ENCODE measurements at regions not wholly inside any gene's neighbourhood (a gene's known extent, or its start where the extent isn't known, plus 50 kb on each side); places are given as distances from the start of the nearest gene placed in this dataset.

DNA sequence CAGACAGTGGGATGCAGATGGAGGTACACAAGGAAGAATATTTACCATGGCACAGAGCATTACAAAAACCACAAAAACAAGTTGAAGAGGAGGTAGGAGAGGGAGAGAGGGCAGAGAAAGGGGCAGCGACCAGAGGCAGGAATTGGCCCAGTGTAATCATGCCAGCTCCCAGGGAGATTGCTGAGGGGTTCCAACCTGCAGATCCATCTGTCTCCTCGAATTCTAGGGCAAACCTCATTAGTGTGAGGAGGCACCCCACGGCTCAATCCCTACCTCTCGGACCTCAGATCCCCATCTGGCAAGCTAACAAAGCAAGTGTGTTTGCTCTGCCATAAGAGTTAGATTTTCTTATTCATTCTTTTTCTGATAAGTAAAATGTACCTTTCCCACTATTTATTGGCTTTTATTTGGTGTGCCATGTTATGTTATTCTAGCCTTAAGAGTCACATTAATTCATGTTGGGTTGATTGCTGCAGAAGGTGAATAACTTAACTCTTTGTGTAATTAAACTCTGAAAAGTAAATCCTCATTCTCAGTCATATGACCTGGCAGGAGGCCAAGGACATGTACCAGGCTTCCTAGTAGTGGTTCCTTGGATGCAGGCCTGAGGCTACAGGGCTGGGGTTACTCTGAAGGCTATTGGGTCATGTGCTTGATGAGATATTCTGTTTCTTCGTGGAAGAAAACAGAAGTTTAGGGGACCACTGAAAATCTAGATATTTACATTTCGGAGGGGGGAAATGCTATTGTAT lies 315.2 kb upstream of the ATP10B start:
- Mint-ChIP-seq H3K9me3 (no peaks in the 10 kb centered on the region), H3K36me3 (ENCODE audit: low read depth) (no peaks in the 10 kb centered on the region), H3K27me3 (ENCODE audit: insufficient read depth) (no peaks in the 10 kb centered on the region), H3K4me1 (ENCODE audit: low read depth) (no peaks in the 10 kb centered on the region), H3K27ac (no peak overlapping the region), H3K4me3 (no peak overlapping the region)
- DNase-seq (ENCODE audit: low spot score) = no peak
- intact Hi-C loops (cut with micrococcal nuclease) = no loop called here

DNA sequence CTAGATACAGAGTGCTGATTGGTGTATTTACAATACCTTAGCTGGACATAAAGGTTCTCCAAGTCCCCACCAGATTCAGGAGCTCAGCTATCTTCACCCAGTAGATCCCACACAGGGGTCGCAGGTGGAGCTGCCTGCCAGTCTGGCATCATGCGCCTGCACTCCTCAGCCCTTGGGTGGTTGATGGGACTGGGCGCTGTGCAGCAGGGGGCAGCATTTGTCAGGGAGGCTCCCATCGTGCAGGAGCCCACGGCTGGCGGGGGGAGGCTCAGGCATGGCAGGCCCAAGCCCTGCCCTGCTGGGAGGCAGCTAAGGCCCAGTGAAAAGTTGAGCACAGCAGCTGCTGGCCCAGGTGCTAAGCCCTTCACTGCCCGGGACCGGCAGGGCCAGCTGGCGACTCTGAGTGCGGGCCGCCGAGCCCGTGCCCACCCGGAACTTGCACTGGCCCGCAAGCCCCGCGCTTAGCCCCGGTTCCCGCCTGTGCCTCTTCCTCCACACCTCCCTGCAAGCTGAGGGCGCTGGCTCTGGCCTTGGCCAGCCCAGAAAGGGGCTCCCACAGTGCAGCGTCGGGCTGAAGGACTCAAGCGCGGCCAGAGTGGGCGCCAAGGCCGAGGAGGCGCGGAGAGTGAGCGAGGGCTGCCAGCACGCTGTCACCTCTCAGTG lies 314.1 kb upstream of the ATP10B start:
- no peaks in the 10 kb centered on the region for H3K27me3 Mint-ChIP-seq (ENCODE audit: insufficient read depth)
- no peak overlapping the region for H3K27ac Mint-ChIP-seq
- intact Hi-C loops (cut with micrococcal nuclease) = no loop called here
- no peaks in the 10 kb centered on the region for H3K36me3 Mint-ChIP-seq (ENCODE audit: low read depth)
- no peak overlapping the region for H3K4me3 Mint-ChIP-seq
- no peak for DNase-seq (ENCODE audit: low spot score)
- no peaks in the 10 kb centered on the region for H3K9me3 Mint-ChIP-seq
- no peaks in the 10 kb centered on the region for H3K4me1 Mint-ChIP-seq (ENCODE audit: low read depth)

DNA sequence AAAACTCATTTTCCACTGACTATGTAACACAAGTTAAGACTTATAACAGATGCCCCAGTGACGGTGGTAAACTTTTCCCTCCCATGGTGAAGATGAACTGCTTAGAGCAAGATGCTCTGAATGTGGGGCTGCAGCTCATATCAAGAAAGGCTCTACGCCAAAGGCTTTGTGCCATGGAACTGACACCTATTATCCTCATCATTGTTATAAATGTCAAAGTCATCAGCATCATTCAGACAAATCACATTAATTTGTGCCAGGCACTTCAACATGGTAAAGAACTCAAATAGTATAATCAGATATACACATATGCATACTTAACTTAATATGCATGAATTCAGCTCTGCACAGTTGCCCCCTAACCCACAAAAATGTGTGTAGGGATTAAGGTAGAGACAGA lies 305.9 kb upstream of the ATP10B start:
- Mint-ChIP-seq H3K9me3 (peaks cover 4% of the 10 kb centered on the region), H3K36me3 (ENCODE audit: low read depth) (no peaks in the 10 kb centered on the region), H3K4me3 (no peak overlapping the region), H3K27me3 (ENCODE audit: insufficient read depth) (no peaks in the 10 kb centered on the region), H3K4me1 (ENCODE audit: low read depth) (no peaks in the 10 kb centered on the region), H3K27ac (no peak overlapping the region)
- intact Hi-C loops (cut with micrococcal nuclease) = no loop called here
- DNase-seq (ENCODE audit: low spot score) = no peak

DNA sequence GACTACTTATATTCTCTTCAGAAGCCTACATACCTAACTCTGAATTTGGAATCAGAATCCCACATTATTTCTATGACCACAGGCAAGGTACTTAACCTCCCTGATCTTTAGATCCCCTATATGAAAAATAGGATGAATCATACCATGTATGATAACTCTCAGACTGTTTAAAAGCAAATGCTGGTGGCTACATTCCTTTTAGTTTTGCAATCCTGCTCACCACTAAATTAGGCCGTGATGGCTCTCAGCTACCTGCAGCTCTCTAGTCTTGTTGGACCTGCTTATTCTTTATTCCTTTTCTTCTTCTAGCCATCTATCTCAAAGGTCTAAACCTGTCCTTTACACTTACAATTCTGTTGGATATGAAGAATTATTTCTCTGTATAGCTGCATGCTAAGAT lies 303.4 kb upstream of the ATP10B start:
- Mint-ChIP-seq H3K27ac (no peak overlapping the region), H3K9me3 (peaks cover 4% of the 10 kb centered on the region), H3K4me3 (no peak overlapping the region), H3K36me3 (ENCODE audit: low read depth) (no peaks in the 10 kb centered on the region), H3K27me3 (ENCODE audit: insufficient read depth) (no peaks in the 10 kb centered on the region), H3K4me1 (ENCODE audit: low read depth) (no peaks in the 10 kb centered on the region)
- intact Hi-C loops (cut with micrococcal nuclease) = no loop called here
- DNase-seq (ENCODE audit: low spot score) = no peak

DNA sequence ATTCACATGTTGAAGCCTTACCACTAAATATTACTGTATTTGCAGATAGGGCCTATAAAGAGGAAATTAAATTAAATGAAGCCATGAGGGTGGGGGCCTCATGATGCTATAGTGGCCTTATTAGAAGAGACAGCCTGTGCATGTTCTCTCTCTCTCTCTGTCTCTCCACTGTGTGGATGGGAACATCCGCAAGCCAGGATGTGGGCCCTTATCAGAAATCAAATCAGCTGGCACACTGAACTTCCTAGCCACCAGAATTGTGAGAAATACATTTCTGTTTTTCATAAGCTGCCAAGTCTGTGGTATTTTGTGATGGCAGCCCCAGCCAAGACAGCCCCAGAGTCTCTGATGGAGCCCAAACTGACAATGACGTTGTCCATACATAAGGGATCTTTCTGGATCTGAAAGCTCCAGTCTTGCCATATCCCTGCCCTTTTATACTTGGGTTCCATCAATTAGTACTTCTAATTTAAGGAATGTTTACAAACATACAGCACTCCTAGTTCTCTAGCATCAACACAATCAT lies 300.5 kb upstream of the ATP10B start:
- H3K27me3 Mint-ChIP-seq (ENCODE audit: insufficient read depth) = no peaks in the 10 kb centered on the region
- H3K4me3 Mint-ChIP-seq = no peak overlapping the region
- no peaks in the 10 kb centered on the region for H3K4me1 Mint-ChIP-seq (ENCODE audit: low read depth)
- no peak overlapping the region for H3K27ac Mint-ChIP-seq
- intact Hi-C loops (cut with micrococcal nuclease) = no loop called here
- H3K9me3 Mint-ChIP-seq = no peaks in the 10 kb centered on the region
- H3K36me3 Mint-ChIP-seq (ENCODE audit: low read depth) = no peaks in the 10 kb centered on the region
- no peak for DNase-seq (ENCODE audit: low spot score)

DNA sequence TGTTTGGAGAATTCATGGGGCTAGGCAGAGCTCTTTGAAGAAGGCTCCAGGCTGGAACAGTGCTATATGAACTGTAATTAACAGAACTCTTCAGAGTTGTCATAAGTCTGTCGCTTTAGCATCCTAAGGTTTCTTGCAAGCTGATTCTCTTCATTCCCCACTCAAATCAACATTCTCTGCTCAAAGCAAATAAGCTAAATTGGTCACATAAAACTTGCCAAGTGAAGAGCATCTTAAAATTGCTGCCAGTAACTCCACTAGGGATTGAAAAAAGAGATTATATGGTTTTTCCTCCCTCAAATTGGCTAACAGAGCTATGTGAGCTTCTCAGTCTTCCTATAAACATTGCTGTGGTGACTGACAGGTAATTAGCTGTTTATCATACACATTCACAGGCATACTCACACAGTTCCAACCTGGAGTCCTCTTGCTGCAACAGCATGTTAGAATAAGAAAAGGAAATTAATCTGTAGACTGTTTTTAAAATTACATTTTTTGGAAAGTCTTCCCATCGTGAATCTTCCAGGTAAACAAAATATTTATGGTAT lies 298.5 kb upstream of the ATP10B start:
- H3K27me3 Mint-ChIP-seq (ENCODE audit: insufficient read depth) = no peaks in the 10 kb centered on the region
- H3K4me1 Mint-ChIP-seq (ENCODE audit: low read depth) = no peaks in the 10 kb centered on the region
- DNase-seq (ENCODE audit: low spot score) = no peak
- no peaks in the 10 kb centered on the region for H3K9me3 Mint-ChIP-seq
- intact Hi-C loops (cut with micrococcal nuclease) = no loop called here
- no peak overlapping the region for H3K4me3 Mint-ChIP-seq
- no peak overlapping the region for H3K27ac Mint-ChIP-seq
- H3K36me3 Mint-ChIP-seq (ENCODE audit: low read depth) = no peaks in the 10 kb centered on the region

DNA sequence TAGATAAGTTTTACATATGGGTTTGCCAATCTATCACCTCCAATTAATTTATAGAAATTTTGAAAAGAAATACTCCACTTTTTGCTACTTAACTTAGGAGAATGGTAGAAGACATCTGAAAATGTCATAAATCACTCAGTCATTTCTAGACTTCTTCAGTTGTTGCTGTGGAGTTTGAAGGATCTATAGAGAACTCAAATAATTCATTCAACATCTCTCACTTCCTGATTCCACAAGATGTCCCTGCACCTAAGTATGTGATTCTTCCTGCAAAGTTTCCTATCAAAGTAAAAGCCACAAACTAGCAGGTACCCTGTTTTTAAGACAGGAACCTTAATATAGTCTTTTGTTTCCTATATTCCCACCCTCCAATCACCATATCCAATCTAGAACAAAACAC lies 297.1 kb upstream of the ATP10B start:
- H3K27ac Mint-ChIP-seq = no peak overlapping the region
- H3K9me3 Mint-ChIP-seq = no peaks in the 10 kb centered on the region
- no peak for DNase-seq (ENCODE audit: low spot score)
- no peaks in the 10 kb centered on the region for H3K36me3 Mint-ChIP-seq (ENCODE audit: low read depth)
- no peaks in the 10 kb centered on the region for H3K27me3 Mint-ChIP-seq (ENCODE audit: insufficient read depth)
- intact Hi-C loops (cut with micrococcal nuclease) = no loop called here
- H3K4me1 Mint-ChIP-seq (ENCODE audit: low read depth) = no peaks in the 10 kb centered on the region
- no peak overlapping the region for H3K4me3 Mint-ChIP-seq

DNA sequence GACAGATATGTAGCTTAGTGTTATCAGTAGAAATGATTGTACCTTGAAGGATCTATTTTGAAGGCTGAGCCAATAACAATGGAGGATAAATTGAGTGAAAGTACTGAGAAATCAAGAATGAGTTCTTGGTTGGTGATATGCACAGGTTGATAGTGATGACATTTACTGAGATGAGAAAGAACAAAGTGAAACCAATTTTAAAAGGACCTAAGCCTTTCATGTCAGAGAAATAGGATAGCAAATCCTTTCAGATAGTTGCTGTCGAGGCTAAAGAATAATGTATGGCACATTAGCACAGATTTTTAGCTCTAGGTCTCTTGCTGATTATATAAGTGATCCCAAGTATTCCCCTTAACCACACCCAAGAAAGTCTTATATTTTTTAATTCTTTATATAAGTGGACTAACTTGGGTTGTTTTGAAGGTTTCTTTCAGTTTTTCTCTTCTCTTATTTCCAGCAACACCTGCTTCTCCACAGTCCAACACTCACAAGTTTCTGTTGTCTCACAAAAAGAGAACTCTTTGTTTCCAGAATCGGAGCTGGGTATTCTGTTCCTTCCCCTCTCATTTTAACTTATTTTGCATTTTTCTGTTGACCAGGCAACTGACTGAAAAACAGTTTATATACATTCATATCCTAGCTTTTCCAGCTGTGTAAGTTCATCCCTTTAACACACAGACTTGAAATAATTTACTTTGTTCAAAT lies 286.9 kb upstream of the ATP10B start:
- Mint-ChIP-seq H3K36me3 (ENCODE audit: low read depth) (no peaks in the 10 kb centered on the region), H3K4me1 (ENCODE audit: low read depth) (no peaks in the 10 kb centered on the region), H3K4me3 (no peak overlapping the region), H3K9me3 (peaks cover 6% of the 10 kb centered on the region), H3K27ac (no peak overlapping the region), H3K27me3 (ENCODE audit: insufficient read depth) (no peaks in the 10 kb centered on the region)
- intact Hi-C loops (cut with micrococcal nuclease) = no loop called here
- DNase-seq (ENCODE audit: low spot score) = no peak

DNA sequence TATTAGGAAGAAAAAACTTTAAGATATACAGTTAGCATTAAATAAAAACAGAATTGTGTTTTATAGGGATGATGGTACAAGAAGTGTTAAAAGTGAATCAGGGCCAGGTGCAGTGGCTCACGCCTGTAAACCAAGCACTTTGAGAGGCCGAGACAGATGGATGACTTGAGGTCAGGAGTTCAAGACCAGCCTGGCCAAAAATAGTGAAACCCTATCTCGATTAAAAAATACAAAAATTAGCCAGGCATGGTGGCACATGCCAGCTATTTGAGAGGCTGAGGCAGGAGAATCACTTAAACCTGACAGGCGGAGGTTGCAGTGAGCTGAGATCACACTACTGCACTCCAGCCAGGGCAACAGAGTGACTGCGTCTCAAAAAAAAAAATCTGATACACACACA lies 282.9 kb upstream of the ATP10B start:
- Mint-ChIP-seq H3K27me3 (ENCODE audit: insufficient read depth) (no peaks in the 10 kb centered on the region), H3K36me3 (ENCODE audit: low read depth) (no peaks in the 10 kb centered on the region), H3K4me3 (no peak overlapping the region), H3K4me1 (ENCODE audit: low read depth) (no peaks in the 10 kb centered on the region), H3K9me3 (no peaks in the 10 kb centered on the region), H3K27ac (no peak overlapping the region)
- no peak for DNase-seq (ENCODE audit: low spot score)
- intact Hi-C loops (cut with micrococcal nuclease) = no loop called here

DNA sequence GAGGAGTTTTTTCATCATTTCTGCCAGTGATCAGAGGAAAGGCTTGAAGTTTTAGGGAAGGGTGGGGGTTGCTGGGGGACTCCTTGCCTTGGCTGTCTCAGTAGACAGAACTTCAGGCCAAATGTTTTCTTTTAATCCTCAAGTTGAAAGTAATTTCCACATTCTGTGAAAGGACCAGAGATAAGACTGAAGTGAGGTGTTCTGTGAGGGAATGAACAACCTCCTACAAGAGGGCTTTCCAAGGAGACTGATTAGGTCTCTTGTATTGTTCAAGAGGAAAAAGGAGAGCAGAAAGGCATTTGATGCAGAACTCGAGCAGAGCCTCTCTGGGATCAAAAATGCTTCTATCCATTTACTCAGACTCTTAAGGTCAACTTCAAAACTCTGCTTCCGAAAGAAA lies 282.1 kb upstream of the ATP10B start:
- DNase-seq (ENCODE audit: low spot score) = no peak
- Mint-ChIP-seq H3K27ac (no peak overlapping the region), H3K4me1 (ENCODE audit: low read depth) (no peaks in the 10 kb centered on the region), H3K4me3 (no peak overlapping the region), H3K36me3 (ENCODE audit: low read depth) (no peaks in the 10 kb centered on the region), H3K9me3 (no peaks in the 10 kb centered on the region), H3K27me3 (ENCODE audit: insufficient read depth) (no peaks in the 10 kb centered on the region)
- intact Hi-C loops (cut with micrococcal nuclease) = no loop called here

DNA sequence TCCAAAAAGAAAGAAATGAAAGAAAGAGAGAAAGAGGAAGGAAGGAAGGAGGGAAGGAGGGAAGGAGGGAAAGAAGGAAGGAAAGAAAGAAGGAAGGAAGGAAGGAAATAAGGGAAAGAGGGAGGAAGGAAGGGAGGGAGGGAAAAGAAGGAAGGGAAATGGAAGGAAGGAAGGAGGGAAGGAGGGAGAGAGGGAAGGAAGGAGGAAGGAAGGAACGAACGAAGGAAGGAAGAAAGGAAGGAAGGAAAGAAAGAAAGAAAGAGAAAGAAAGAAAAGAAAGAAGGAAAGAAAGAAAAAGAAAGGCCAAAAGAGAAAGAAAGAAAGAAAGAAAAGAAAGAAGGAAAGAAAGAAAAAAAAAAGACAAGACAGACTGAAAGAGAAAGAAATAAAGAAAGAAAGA lies 263.9 kb upstream of the ATP10B start:
- Mint-ChIP-seq H3K4me3 (no peak overlapping the region), H3K27ac (no peak overlapping the region), H3K9me3 (no peaks in the 10 kb centered on the region), H3K36me3 (ENCODE audit: low read depth) (no peaks in the 10 kb centered on the region), H3K4me1 (ENCODE audit: low read depth) (no peaks in the 10 kb centered on the region), H3K27me3 (ENCODE audit: insufficient read depth) (no peaks in the 10 kb centered on the region)
- intact Hi-C loops (cut with micrococcal nuclease) = no loop called here
- no peak for DNase-seq (ENCODE audit: low spot score)

DNA sequence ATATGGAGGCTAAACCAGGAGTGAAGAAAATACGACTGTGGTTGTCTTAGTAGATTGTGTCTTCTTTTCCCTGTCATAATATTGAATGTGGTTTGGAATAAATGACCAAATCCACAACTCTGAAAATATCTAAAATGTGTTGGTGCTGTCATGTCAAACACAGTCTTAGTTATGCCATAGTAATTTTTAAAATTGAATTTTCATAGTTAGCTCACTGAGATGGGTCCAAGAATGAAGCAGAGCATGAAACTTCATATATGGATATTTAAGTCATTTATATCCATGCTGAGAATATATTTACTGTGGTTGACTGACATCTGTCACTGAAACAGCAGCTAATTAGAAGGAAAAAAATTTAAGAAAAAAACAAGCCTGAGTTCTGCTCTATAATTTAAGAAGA lies 260.4 kb upstream of the ATP10B start:
- H3K4me1 Mint-ChIP-seq (ENCODE audit: low read depth) = no peaks in the 10 kb centered on the region
- intact Hi-C loops (cut with micrococcal nuclease) = no loop called here
- no peak for DNase-seq (ENCODE audit: low spot score)
- H3K4me3 Mint-ChIP-seq = no peak overlapping the region
- no peaks in the 10 kb centered on the region for H3K9me3 Mint-ChIP-seq
- H3K36me3 Mint-ChIP-seq (ENCODE audit: low read depth) = no peaks in the 10 kb centered on the region
- no peak overlapping the region for H3K27ac Mint-ChIP-seq
- H3K27me3 Mint-ChIP-seq (ENCODE audit: insufficient read depth) = no peaks in the 10 kb centered on the region

DNA sequence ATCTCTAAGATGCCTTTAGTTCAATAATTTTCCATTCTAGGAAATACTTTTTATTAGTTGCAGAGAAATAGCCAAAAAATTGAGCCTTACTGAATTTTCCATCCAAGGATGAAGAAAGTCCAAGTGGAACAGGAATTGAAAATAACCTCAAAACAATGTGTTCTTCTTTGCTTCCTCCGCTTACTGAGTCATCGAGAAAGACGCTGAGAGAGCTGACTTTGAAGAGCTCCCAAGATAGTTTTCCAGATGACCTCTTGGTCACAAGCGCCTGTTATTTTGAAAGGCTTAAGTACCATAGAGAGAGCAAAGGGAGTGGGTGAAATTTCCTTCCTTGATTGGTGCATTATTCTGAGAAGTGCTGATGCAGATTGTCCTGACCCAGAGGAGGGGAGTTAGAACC lies 253.5 kb upstream of the ATP10B start:
- H3K27me3 Mint-ChIP-seq (ENCODE audit: insufficient read depth) = peaks cover 2% of the 10 kb centered on the region
- no peaks in the 10 kb centered on the region for H3K36me3 Mint-ChIP-seq (ENCODE audit: low read depth)
- intact Hi-C loops (cut with micrococcal nuclease) = no loop called here
- no peaks in the 10 kb centered on the region for H3K4me1 Mint-ChIP-seq (ENCODE audit: low read depth)
- DNase-seq (ENCODE audit: low spot score) = no peak
- no peak overlapping the region for H3K4me3 Mint-ChIP-seq
- H3K9me3 Mint-ChIP-seq = no peaks in the 10 kb centered on the region
- no peak overlapping the region for H3K27ac Mint-ChIP-seq
